Gastrocnemius medialis (tissue), 4 donors: ENCODE measurements at regions not wholly inside any gene's neighbourhood (a gene's known extent, or its start where the extent isn't known, plus 50 kb on each side); places are given as distances from the start of the nearest gene placed in this dataset.

ENCODE experiments used
- POLR2A ChIP-seq, 2 donors: fragments of 450-650 bp; IDR thresholded peaks; one replicate each; pipeline ENCODE4 v1.6.1; 2017; ENCODE audit warnings: antibody characterized with exemption in 2 of 2, mild to moderate bottlenecking in 2 of 2, moderate library complexity in 2 of 2
- TF ChIP-seq, protein P1 (sequence below), 5 experiments: fragments of 450-650 bp in 3 of 5; fragments of 200-600 bp in 2 of 5; sonication (generic) in 2 of 5; IDR thresholded peaks in 4 of 5; conservative IDR thresholded peaks in 1 of 5; 1 replicate in 4 of 5; 2 replicates in 1 of 5; pipeline ENCODE4 v1.5.1; 2016 to 2019; ENCODE audit warnings: antibody characterized with exemption in 5 of 5, mild to moderate bottlenecking in 3 of 5, moderate library complexity in 3 of 5

GRCh38 chr22:48980409-48980808, 847.3 kb downstream of the BRD1 start:
- TF ChIP-seq, protein P1, sequence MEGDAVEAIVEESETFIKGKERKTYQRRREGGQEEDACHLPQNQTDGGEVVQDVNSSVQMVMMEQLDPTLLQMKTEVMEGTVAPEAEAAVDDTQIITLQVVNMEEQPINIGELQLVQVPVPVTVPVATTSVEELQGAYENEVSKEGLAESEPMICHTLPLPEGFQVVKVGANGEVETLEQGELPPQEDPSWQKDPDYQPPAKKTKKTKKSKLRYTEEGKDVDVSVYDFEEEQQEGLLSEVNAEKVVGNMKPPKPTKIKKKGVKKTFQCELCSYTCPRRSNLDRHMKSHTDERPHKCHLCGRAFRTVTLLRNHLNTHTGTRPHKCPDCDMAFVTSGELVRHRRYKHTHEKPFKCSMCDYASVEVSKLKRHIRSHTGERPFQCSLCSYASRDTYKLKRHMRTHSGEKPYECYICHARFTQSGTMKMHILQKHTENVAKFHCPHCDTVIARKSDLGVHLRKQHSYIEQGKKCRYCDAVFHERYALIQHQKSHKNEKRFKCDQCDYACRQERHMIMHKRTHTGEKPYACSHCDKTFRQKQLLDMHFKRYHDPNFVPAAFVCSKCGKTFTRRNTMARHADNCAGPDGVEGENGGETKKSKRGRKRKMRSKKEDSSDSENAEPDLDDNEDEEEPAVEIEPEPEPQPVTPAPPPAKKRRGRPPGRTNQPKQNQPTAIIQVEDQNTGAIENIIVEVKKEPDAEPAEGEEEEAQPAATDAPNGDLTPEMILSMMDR (IDR thresholded peaks at IDR 0.05 in 4 of 5, conservative IDR thresholded peaks at IDR 0.05 in 1 of 5): no peak
- TF ChIP-seq POLR2A (IDR thresholded peaks at IDR 0.05): no peak
